AG04450 (cell line): ENCODE measurements at regions not wholly inside any gene's neighbourhood (a gene's known extent, or its start where the extent isn't known, plus 50 kb on each side); places are given as distances from the start of the nearest gene placed in this dataset.

Experiments
- CTCF ChIA-PET: fragments of 300-600, 350-600 bp; formaldehyde crosslinking; extraction: SDS; loops from one replicate; lab custom pipeline; 2022; ENCODE audit warnings: antibody characterized with exemption, inconsistent platforms; lab: Charles Lee
- POLR2A ChIA-PET: fragments of 350-600 bp; formaldehyde crosslinking; extraction: SDS; loops from one replicate; lab custom pipeline; 2021; ENCODE audit warnings: antibody characterized with exemption, inconsistent platforms; lab: Yijun Ruan, JAX
- DNase-seq: peaks from one replicate; pipeline ENCODE4 v3.0.0-alpha.2; 2011; ENCODE audit warnings: low read depth, low spot score
- H3K27ac ChIP-seq: one replicate; pipeline ENCODE4 v1.5.1; 2012; ENCODE audit warnings: low read depth, low read length, control low read depth
- H3K27me3 ChIP-seq: one replicate; pipeline ENCODE4 v1.6.0; 2012; ENCODE audit warnings: low read length; ENCODE audit not compliant: control insufficient read depth, insufficient read depth
- H3K4me3 ChIP-seq: 2 replicates; pipeline ENCODE4 v1.5.1; 2011; ENCODE audit warnings: mild to moderate bottlenecking, low read depth, low read length, control low read depth
- H3K9me3 ChIP-seq: 2 replicates; pipeline ENCODE4 v1.5.1; 2012; ENCODE audit warnings: low read length; ENCODE audit not compliant: control insufficient read depth, insufficient read depth
- TF ChIP-seq, protein P1 (sequence below): IDR thresholded peaks from 2 replicates; pipeline ENCODE4 v1.5.1; 2011; ENCODE audit warnings: low read depth, low read length, control low read depth, inconsistent platforms

DNA sequence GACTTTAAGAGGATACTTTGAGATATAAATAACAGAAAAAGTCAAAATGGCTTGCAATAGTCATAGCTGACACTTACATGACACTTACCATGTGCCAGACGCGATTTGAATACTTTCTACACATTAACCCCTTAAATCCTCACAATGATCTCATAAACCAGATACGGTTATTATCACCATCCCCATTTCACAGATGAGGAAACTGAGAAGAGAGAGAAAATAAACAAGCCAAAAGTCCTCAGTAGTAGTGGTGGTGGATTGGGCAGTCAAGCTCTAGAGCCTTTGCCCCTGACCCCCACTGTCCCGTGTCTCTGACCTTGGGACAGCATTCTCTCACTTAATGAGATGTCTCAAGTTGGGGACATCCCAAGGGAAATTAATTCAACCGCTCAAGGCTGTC, 105.2 kb upstream of the TAF1B start:
- Histone ChIP-seq H3K9me3 (no peaks in the 10 kb centered on the region; the same call in 1 of the 2 replicates), H3K27me3 (no peaks in the 10 kb centered on the region), H3K27ac (no peak overlapping the region), H3K4me3 (no peak overlapping the region)
- ChIA-PET CTCF (no interaction called here), POLR2A (interaction anchor here (1.2 kb wide), 1 partner anchor 107 kb away, joined by 7 read pairs; the partner anchor contains the start of gene YWHAQ)
- DNase-seq: no peak
- TF ChIP-seq, protein P1, sequence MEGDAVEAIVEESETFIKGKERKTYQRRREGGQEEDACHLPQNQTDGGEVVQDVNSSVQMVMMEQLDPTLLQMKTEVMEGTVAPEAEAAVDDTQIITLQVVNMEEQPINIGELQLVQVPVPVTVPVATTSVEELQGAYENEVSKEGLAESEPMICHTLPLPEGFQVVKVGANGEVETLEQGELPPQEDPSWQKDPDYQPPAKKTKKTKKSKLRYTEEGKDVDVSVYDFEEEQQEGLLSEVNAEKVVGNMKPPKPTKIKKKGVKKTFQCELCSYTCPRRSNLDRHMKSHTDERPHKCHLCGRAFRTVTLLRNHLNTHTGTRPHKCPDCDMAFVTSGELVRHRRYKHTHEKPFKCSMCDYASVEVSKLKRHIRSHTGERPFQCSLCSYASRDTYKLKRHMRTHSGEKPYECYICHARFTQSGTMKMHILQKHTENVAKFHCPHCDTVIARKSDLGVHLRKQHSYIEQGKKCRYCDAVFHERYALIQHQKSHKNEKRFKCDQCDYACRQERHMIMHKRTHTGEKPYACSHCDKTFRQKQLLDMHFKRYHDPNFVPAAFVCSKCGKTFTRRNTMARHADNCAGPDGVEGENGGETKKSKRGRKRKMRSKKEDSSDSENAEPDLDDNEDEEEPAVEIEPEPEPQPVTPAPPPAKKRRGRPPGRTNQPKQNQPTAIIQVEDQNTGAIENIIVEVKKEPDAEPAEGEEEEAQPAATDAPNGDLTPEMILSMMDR: no peak

DNA sequence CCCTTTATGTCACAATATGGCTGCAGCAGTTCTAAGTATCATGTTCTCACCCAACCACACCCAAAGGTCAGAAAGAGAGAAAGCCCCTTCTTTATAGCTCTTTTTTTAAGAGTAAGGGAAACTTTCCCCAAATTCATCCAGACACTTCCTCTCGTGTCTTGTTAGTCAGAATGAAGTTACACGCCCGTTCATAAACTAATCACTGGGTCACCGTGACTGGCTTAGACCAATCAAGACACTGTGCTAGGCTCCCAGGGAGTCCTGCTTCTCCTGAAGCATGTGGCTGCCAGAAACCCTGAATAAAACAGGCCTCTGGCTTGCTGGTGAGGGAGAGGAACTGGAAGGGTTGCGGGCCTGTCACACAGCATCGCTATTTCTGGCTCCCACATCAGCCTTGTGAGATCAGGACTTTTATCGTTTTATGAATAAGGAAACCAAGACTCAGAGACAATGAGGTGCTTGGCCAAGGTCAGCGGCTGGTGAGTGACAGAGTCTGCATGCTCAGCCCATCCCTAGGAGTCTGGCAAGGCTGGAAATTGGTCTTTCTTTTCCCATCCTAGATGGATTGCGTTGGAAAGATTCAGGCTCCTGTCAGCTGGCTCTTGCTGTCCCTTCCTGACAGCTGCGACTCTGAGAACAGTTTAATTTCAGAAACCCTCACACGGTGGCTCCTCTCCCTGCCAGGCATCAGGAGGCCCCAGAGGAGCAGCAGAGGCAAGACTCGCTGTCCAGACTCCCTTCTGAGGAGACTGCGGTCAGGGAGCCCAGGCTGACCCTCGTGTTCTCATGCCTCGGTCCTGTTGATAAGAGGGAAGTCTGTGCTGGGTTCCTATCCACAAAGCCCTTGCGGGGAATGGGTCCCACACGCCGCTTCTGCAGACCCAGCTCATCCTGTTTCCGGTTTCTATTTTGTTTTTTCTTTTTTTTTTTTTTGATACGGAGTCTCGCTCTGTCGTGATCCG, 104.5 kb upstream of the TAF1B start:
- CTCF ChIA-PET: interaction anchor here (1.3 kb wide), 1 partner anchor 31 kb away, joined by 5 read pairs; no protein-coding TSS in a partner anchor

DNA sequence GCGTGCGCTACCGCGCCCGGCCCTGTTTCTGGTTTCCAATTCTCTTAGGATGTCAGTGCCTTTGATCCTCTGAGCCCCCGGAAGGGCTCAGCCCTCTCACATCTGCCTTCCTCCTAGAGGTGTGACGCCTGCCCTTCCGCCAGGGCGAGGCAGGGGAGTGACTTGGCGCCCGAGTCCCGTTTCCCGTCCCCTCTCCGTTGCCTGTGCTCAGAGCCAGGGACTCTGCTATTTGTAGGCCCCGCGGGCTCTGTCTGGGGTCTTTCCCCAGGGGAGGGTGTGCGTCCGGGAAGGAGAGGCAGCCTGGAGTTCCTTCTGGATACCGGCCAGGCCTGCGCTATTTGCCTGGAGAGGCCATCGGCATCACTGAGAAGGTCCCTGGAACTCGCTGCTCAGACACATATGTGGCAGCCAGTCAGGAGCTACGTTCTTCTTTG, 103.7 kb upstream of the TAF1B start:
- TF ChIP-seq, protein P1: no peak
- no peaks in the 10 kb centered on the region for H3K27me3 ChIP-seq
- POLR2A ChIA-PET: interaction anchor here (0.6 kb wide), 2 partner anchors 109 to 160 kb away, joined by 3 to 4 read pairs; partner anchors contain the start of gene YWHAQ
- 0 out of 2 replicates have a peak overlapping the region, but pooled peaks have one; percentile 15 for H3K4me3 ChIP-seq
- no peak for DNase-seq
- H3K9me3 ChIP-seq: no peaks in the 10 kb centered on the region; the same call in 1 of the 2 replicates
- CTCF ChIA-PET: interaction anchor here (1.3 kb wide), 1 partner anchor 30 kb away, joined by 5 read pairs; no protein-coding TSS in a partner anchor
- H3K27ac ChIP-seq: no peak overlapping the region

More for the DNA sequence above, 104.5 kb upstream of the TAF1B start:
- DNase-seq: no peak
- H3K4me3 ChIP-seq: peak overlapping the region; percentile 27; the same call in 1 of the 2 replicates
- no peak overlapping the region for H3K27ac ChIP-seq
- POLR2A ChIA-PET: interaction anchor here (0.6 to 1.2 kb wide), 3 partner anchors 108 to 159 kb away, joined by 3 to 7 read pairs (median 4); partner anchors contain the start of gene YWHAQ
- no peaks in the 10 kb centered on the region for H3K27me3 ChIP-seq
- H3K9me3 ChIP-seq: no peaks in the 10 kb centered on the region; the same call in 1 of the 2 replicates
- TF ChIP-seq, protein P1: no peak

DNA sequence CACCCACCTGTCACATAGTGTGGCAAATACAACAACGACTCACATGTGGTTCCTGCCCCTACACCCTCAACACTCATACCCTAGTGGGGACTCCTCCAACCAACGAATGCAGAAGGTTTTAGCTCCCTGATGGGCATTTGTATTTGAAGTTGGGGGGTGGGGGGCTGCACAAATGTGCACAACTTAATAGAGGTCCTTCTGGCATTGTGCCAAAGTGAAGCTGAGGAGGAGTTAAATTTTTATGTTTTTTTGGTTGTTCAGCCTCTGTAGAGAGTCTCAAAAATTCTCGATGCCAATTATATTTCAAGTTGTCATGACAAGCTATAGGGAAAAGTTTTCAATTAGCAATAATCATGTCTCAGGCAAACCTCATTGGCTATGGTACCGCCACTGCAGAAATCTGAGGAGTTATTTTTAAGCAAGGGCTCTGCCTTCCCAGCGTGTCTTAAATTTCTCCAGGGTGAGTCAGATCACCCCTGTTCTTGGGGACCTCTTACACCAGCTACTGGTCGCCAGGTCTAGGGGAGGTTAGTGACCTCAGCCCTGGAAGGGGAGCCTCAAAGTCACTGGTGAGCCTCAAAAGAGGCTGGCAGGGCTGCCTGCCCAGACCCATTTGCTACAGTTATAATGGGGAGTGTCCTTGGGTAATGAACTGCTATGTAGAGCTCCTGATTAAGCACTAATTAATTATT, 102.7 kb upstream of the TAF1B start:
- Histone ChIP-seq H3K27ac (no peak overlapping the region), H3K4me3 (no peak overlapping the region), H3K9me3 (no peaks in the 10 kb centered on the region; the same call in 1 of the 2 replicates), H3K27me3 (no peaks in the 10 kb centered on the region)
- DNase-seq: no peak
- POLR2A ChIA-PET: no interaction called here
- TF ChIP-seq, protein P1: no peak
- CTCF ChIA-PET: interaction anchor here (1.3 kb wide), 1 partner anchor 29 kb away, joined by 5 read pairs; no protein-coding TSS in a partner anchor
